SK-N-SH (cell line): ENCODE measurements at regions not wholly inside any gene's neighbourhood (a gene's known extent, or its start where the extent isn't known, plus 50 kb on each side); places are given as distances from the start of the nearest gene placed in this dataset.

Experiments
- CTCF ChIA-PET: fragments of 300-600, 350-600 bp; formaldehyde crosslinking; extraction: SDS; loops from one replicate; lab custom pipeline; 2021; lab: Yijun Ruan, JAX
- POLR2A ChIA-PET: fragments of 350-600 bp; sonication (Branson Sonifier 250); formaldehyde crosslinking; extraction: SDS; loops from one replicate; lab custom pipeline; 2020; ENCODE audit warnings: antibody characterized with exemption, inconsistent platforms; lab: Yijun Ruan, JAX
- DNase-seq: peaks from one replicate; pipeline ENCODE4 v3.0.0; 2012
- H2AFZ ChIP-seq: fragments of 200-600 bp; sonication (generic); 2 replicates; pipeline ENCODE4 v1.8.1; 2016; ENCODE audit warnings: antibody characterized with exemption, mild to moderate bottlenecking, low read depth
- H3F3A ChIP-seq: fragments of 200-600 bp; sonication (generic); replicated peaks from 2 replicates; pipeline ENCODE3; 2016; ENCODE audit warnings: antibody characterized with exemption, mild to moderate bottlenecking; ENCODE audit not compliant: insufficient read depth
- H3K27ac ChIP-seq, 2 experiments: fragments of 200-500 bp in 1 of 2; fragments of 200-600 bp in 1 of 2; sonication (Bioruptor generic) in 1 of 2; sonication (generic), shearing (Covaris generic) in 1 of 2; 2 replicates each; pipeline versions ENCODE4 v1.5.1 to v1.6.1; 2014 to 2016; ENCODE audit warnings: low read depth in 2 of 2, inconsistent platforms in 1 of 2, low read length in 1 of 2, mild to moderate bottlenecking in 1 of 2, mixed read lengths in 1 of 2
- H3K27me3 ChIP-seq: fragments of 200-600 bp; sonication (generic), shearing (Covaris generic); 2 replicates; pipeline ENCODE4 v1.6.1; 2016; ENCODE audit warnings: mixed run types; ENCODE audit not compliant: insufficient read depth
- H3K36me3 ChIP-seq, 2 experiments: fragments of 200-500 bp in 1 of 2; fragments of 200-600 bp in 1 of 2; sonication (Bioruptor generic) in 1 of 2; sonication (generic) in 1 of 2; replicated peaks in 1 of 2; 2 replicates each; pipeline versions ENCODE3 to v1.5.1; 2014 to 2016; ENCODE audit warnings: low read length in 1 of 2, mild to moderate bottlenecking in 1 of 2; ENCODE audit not compliant: insufficient read depth in 2 of 2, control insufficient read depth in 1 of 2
- H3K4me1 ChIP-seq, 2 experiments: fragments of 200-500 bp in 1 of 2; fragments of 200-600 bp in 1 of 2; sonication (Bioruptor generic) in 1 of 2; sonication (generic), shearing (Covaris generic) in 1 of 2; 2 replicates each; pipeline versions ENCODE4 v1.5.1 to v1.6.1; 2014 to 2016; ENCODE audit warnings: low read depth in 1 of 2, low read length in 1 of 2, mixed run types in 1 of 2; ENCODE audit not compliant: insufficient read depth in 2 of 2, control insufficient read depth in 1 of 2
- H3K4me2 ChIP-seq: fragments of 200-600 bp; sonication (generic), shearing (Covaris generic); 2 replicates; pipeline ENCODE4 v1.6.1; 2017; ENCODE audit warnings: mixed run types
- H3K4me3 ChIP-seq, 2 experiments: fragments of 200-500 bp in 1 of 2; fragments of 200-600 bp in 1 of 2; sonication (Bioruptor generic) in 1 of 2; sonication (generic), shearing (Covaris generic) in 1 of 2; 2 replicates each; pipeline versions ENCODE4 v1.5.1 to v1.8.1; 2014 to 2016; ENCODE audit warnings: low read depth in 2 of 2, inconsistent platforms in 1 of 2, low read length in 1 of 2, mild to moderate bottlenecking in 1 of 2, mixed read lengths in 1 of 2, moderate library complexity in 1 of 2
- H3K79me2 ChIP-seq: fragments of 200-600 bp; sonication (generic); 2 replicates; pipeline ENCODE4 v1.8.1; 2017; ENCODE audit warnings: mild to moderate bottlenecking; ENCODE audit not compliant: insufficient read depth
- H3K9ac ChIP-seq: fragments of 200-600 bp; sonication (generic); 2 replicates; pipeline ENCODE4 v1.6.1; 2017; ENCODE audit warnings: mixed run types
- H3K9me2 ChIP-seq: fragments of 200-600 bp; sonication (generic); 2 replicates; pipeline ENCODE4 v1.6.1; 2017; ENCODE audit warnings: mixed run types
- H3K9me3 ChIP-seq: fragments of 200-600 bp; sonication (generic); 2 replicates; pipeline ENCODE4 v1.6.1; 2017; ENCODE audit warnings: mixed run types, mild to moderate bottlenecking, moderate library complexity
- H4K20me1 ChIP-seq: fragments of 200-600 bp; sonication (generic); 2 replicates; pipeline ENCODE4 v1.6.1; 2017; ENCODE audit warnings: mild to moderate bottlenecking, mixed run types; ENCODE audit not compliant: insufficient read depth
- CHD2 ChIP-seq: fragments of 150-350 bp; IDR thresholded peaks from 2 replicates; pipeline ENCODE4 v1.6.1; 2018; ENCODE audit warnings: low read length; ENCODE audit not compliant: partially characterized antibody
- ELF1 ChIP-seq: IDR thresholded peaks from 2 replicates; pipeline ENCODE4 v1.4.0; 2012
- EP300 ChIP-seq, 2 experiments: IDR thresholded peaks; 2 replicates each; pipeline versions ENCODE4 v1.4.0 to v1.6.1; 2012; ENCODE audit warnings: borderline replicate concordance in 1 of 2, low read depth in 1 of 2, low read length in 1 of 2
- FOSL2 ChIP-seq: IDR thresholded peaks from 2 replicates; pipeline ENCODE4 v1.4.0; 2012; ENCODE audit warnings: low read depth, mild to moderate bottlenecking, moderate library complexity, borderline replicate concordance
- FOXJ3 ChIP-seq: sonication (generic); formaldehyde crosslinking; IDR thresholded peaks from 2 replicates; pipeline ENCODE4 v1.5.1; 2020; ENCODE audit warnings: mild to moderate bottlenecking, missing genetic modification reagents
- GATA2 ChIP-seq: sonication (generic); formaldehyde crosslinking; IDR thresholded peaks from 2 replicates; pipeline ENCODE4 v1.5.0; 2020; ENCODE audit warnings: mild to moderate bottlenecking, missing genetic modification reagents
- IRF3 ChIP-seq: fragments of 150-350 bp; IDR thresholded peaks from 2 replicates; pipeline ENCODE4 v1.6.1; 2016; ENCODE audit warnings: mild to moderate bottlenecking, low read depth, low read length
- JUND ChIP-seq: IDR thresholded peaks from 2 replicates; pipeline ENCODE4 v1.4.0; 2012
- MEF2A ChIP-seq: IDR thresholded peaks from 2 replicates; pipeline ENCODE4 v1.4.0; 2012; ENCODE audit warnings: low read depth, borderline replicate concordance
- NFIC ChIP-seq: IDR thresholded peaks from 2 replicates; pipeline ENCODE4 v1.4.0; 2012; ENCODE audit warnings: borderline replicate concordance
- NRF1 ChIP-seq: IDR thresholded peaks from 2 replicates; pipeline ENCODE4 v1.6.1; 2012; ENCODE audit warnings: low read depth, mild to moderate bottlenecking, low read length
- RAD21 ChIP-seq: IDR thresholded peaks from 2 replicates; pipeline ENCODE4 v1.6.1; 2012; ENCODE audit warnings: mild to moderate bottlenecking, low read length
- RFX5 ChIP-seq: IDR thresholded peaks from 2 replicates; pipeline ENCODE4 v1.6.1; 2012; ENCODE audit warnings: mild to moderate bottlenecking, improper control_type of control experiment, low read length
- RXRA ChIP-seq: IDR thresholded peaks from 2 replicates; pipeline ENCODE4 v1.4.0; 2012; ENCODE audit warnings: low read depth, mild to moderate bottlenecking, borderline replicate concordance
- SIN3A ChIP-seq: IDR thresholded peaks from 2 replicates; pipeline ENCODE4 v1.6.1; 2012; ENCODE audit warnings: low read depth, mild to moderate bottlenecking, low read length, moderate library complexity, borderline replicate concordance
- SMC3 ChIP-seq: IDR thresholded peaks from 2 replicates; pipeline ENCODE4 v1.6.1; 2012; ENCODE audit warnings: low read depth, low read length, improper control_type of control experiment
- TAF1 ChIP-seq: IDR thresholded peaks from 2 replicates; pipeline ENCODE4 v1.6.1; 2012; ENCODE audit warnings: low read depth, mild to moderate bottlenecking, low read length, moderate library complexity, borderline replicate concordance
- TCF12 ChIP-seq: IDR thresholded peaks from 2 replicates; pipeline ENCODE4 v1.4.0; 2012
- USF1 ChIP-seq: IDR thresholded peaks from 2 replicates; pipeline ENCODE4 v1.4.0; 2012; ENCODE audit warnings: low read depth, borderline replicate concordance
- YY1 ChIP-seq: IDR thresholded peaks from 2 replicates; pipeline ENCODE4 v1.4.0; 2012; ENCODE audit warnings: low read depth, mild to moderate bottlenecking
- ZBTB33 ChIP-seq: IDR thresholded peaks from 2 replicates; pipeline ENCODE4 v1.4.0; 2012; ENCODE audit warnings: low read depth, borderline replicate concordance
- WGBS: methylation state at CpG from one replicate; pipeline ENCODE4 v1.1.6; 2017; ENCODE audit warnings: low lambda C conversion rate; 5-methylcytosine and 5-hydroxymethylcytosine counted together
- TF ChIP-seq, protein P1 (sequence below): IDR thresholded peaks from 2 replicates; pipeline ENCODE4 v1.4.0; 2012; ENCODE audit warnings: low read depth
- TF ChIP-seq, protein P2 (sequence below): fragments of 200-600 bp; sonication (generic); IDR thresholded peaks from 2 replicates; pipeline ENCODE4 v1.6.1; 2017; ENCODE audit warnings: antibody characterized with exemption, mild to moderate bottlenecking, moderate library complexity

GRCh38 chrX:128619490-128619889 is 567.3 kb upstream of the ACTRT1 start:
- no peak for DNase-seq
- H3K36me3 ChIP-seq = no peaks in the 10 kb centered on the region
- H2AFZ ChIP-seq = no peak overlapping the region
- no peaks in the 10 kb centered on the region for H4K20me1 ChIP-seq
- no peaks in the 10 kb centered on the region for H3K79me2 ChIP-seq
- CTCF ChIA-PET = interaction anchor here (1.2 kb wide), 1 partner anchor 15 kb away, joined by 4 read pairs; no protein-coding TSS in a partner anchor
- WGBS = 9% methylated on average over 3 of the region's 3 CpGs
- no peaks in the 10 kb centered on the region for H3K9me3 ChIP-seq
- H3K4me2 ChIP-seq = no peak overlapping the region
- no peaks in the 10 kb centered on the region for H3F3A ChIP-seq
- H3K4me3 ChIP-seq = no peak overlapping the region
- H3K9me2 ChIP-seq = no peaks in the 10 kb centered on the region
- no peak for TF ChIP-seq RXRA
- no peak for TF ChIP-seq USF1
- no peak for TF ChIP-seq ELF1
- no peak for TF ChIP-seq YY1
- TF ChIP-seq JUND = no peak
- no peak for TF ChIP-seq FOXJ3
- TF ChIP-seq MEF2A = no peak
- TF ChIP-seq, protein P1, sequence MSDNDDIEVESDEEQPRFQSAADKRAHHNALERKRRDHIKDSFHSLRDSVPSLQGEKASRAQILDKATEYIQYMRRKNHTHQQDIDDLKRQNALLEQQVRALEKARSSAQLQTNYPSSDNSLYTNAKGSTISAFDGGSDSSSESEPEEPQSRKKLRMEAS = no peak
- no peak for TF ChIP-seq TCF12
- no peak for TF ChIP-seq ZBTB33
- no peak for TF ChIP-seq SMC3
- TF ChIP-seq TAF1 = no peak
- no peak for TF ChIP-seq RAD21
- TF ChIP-seq SIN3A = no peak
- no peaks in the 10 kb centered on the region for H3K4me1 ChIP-seq
- POLR2A ChIA-PET = no interaction called here
- H3K27ac ChIP-seq = no peak overlapping the region
- no peaks in the 10 kb centered on the region for H3K27me3 ChIP-seq
- no peak overlapping the region for H3K9ac ChIP-seq

GRCh38 chrX:128616933-128617332 is 564.7 kb upstream of the ACTRT1 start:
- no peaks in the 10 kb centered on the region for H3K36me3 ChIP-seq
- H3K4me1 ChIP-seq = no peaks in the 10 kb centered on the region
- H3K9ac ChIP-seq = no peak overlapping the region
- no peak overlapping the region for H3K27ac ChIP-seq
- no peaks in the 10 kb centered on the region for H3K27me3 ChIP-seq
- H3K9me3 ChIP-seq = no peaks in the 10 kb centered on the region
- no peak overlapping the region for H3K4me2 ChIP-seq
- no peak for DNase-seq
- H4K20me1 ChIP-seq = no peaks in the 10 kb centered on the region
- no peaks in the 10 kb centered on the region for H3K79me2 ChIP-seq
- no peak overlapping the region for H2AFZ ChIP-seq
- no peaks in the 10 kb centered on the region for H3F3A ChIP-seq
- WGBS = 13% methylated on average over 1 of the region's 1 CpG
- H3K9me2 ChIP-seq = no peaks in the 10 kb centered on the region
- CTCF ChIA-PET = no interaction called here
- POLR2A ChIA-PET = no interaction called here
- H3K4me3 ChIP-seq = no peak overlapping the region
- TF ChIP-seq CHD2 (no peak), EP300 (IDR thresholded peaks at IDR 0.05; ENCODE audit: borderline replicate concordance in 1 of 2, low read depth in 1 of 2, low read length in 1 of 2) (no peak), TCF12 (no peak), IRF3 (no peak), NFIC (no peak), GATA2 (CRISPR knock-in tag) (no peak), FOXJ3 (no peak), JUND (no peak), TAF1 (no peak), RFX5 (no peak), NRF1 (no peak), FOSL2 (no peak)
- TF ChIP-seq, protein P1 = no peak
- TF ChIP-seq, protein P2, sequence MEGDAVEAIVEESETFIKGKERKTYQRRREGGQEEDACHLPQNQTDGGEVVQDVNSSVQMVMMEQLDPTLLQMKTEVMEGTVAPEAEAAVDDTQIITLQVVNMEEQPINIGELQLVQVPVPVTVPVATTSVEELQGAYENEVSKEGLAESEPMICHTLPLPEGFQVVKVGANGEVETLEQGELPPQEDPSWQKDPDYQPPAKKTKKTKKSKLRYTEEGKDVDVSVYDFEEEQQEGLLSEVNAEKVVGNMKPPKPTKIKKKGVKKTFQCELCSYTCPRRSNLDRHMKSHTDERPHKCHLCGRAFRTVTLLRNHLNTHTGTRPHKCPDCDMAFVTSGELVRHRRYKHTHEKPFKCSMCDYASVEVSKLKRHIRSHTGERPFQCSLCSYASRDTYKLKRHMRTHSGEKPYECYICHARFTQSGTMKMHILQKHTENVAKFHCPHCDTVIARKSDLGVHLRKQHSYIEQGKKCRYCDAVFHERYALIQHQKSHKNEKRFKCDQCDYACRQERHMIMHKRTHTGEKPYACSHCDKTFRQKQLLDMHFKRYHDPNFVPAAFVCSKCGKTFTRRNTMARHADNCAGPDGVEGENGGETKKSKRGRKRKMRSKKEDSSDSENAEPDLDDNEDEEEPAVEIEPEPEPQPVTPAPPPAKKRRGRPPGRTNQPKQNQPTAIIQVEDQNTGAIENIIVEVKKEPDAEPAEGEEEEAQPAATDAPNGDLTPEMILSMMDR = no peak
